ENCODE measurements at regions not wholly inside any gene's neighbourhood (a gene's known extent, or its start where the extent isn't known, plus 50 kb on each side); places are given as distances from the start of the nearest gene placed in this dataset.

GRCh38 chr5:122541388-122541787 lies 229.4 kb downstream of the SNCAIP start:
- no peak overlapping the region for H3K4me3 ChIP-seq (ENCODE audit: insufficient read depth, low read depth, low read length)
- dilution Hi-C loops (cut with HindIII; ENCODE audit: low sequenced_read_pairs, unreplicated experiment) (no loop called here), in situ Hi-C loops (cut with MboI; ENCODE audit: low sequenced_read_pairs) (no loop called here), intact Hi-C loops (cut with micrococcal nuclease) (no loop called here)
- no peaks in the 10 kb centered on the region for H3K9me3 ChIP-seq (ENCODE audit: control insufficient read depth, insufficient read depth, low read length)
- H3K9ac ChIP-seq (ENCODE audit: low read depth, low read length), result no peak overlapping the region
- TF ChIP-seq MXI1 (IDR thresholded peaks at IDR 0.05; ENCODE audit: borderline replicate concordance, low read depth, low read length) (no peak), MAFK (IDR thresholded peaks at IDR 0.05; ENCODE audit: low read depth, low read length) (no peak), MAZ (IDR thresholded peaks at IDR 0.05; ENCODE audit: borderline replicate concordance, low read depth, low read length) (no peak), POLR2A (IDR thresholded peaks at IDR 0.05; ENCODE audit: low read depth, low read length) (no peak), NFE2L2 (IDR thresholded peaks at IDR 0.05; ENCODE audit: low read depth, low read length) (no peak), RFX5 (IDR thresholded peaks at IDR 0.05; ENCODE audit: low read depth, low read length) (no peak)
- no peak overlapping the region for H4K91ac ChIP-seq (ENCODE audit: insufficient read depth, low read depth, low read length)
- peaks cover 4% of the 10 kb centered on the region for H3K27me3 ChIP-seq (ENCODE audit: control insufficient read depth, insufficient read depth, low read length)
- ATAC-seq (ENCODE audit: low read depth) (no peak), DNase-seq (no peak)
- no TSS peak for BruUV-seq (replicated peaks)
- CTCF ChIA-PET, result no interaction called here
- 17% methylated on average over 1 of the region's 1 CpG; no CpG with 5 or more reads in 1 of the 2 experiments for WGBS, 2 experiments (ENCODE audit: extremely low coverage in 2 of 2, insufficient read length in 1 of 2)
- H3K14ac ChIP-seq (replicated peaks; ENCODE audit: low read depth, low read length), result no peak overlapping the region
- H3K36me3 ChIP-seq (ENCODE audit: control insufficient read depth, insufficient read depth, low read length), result no peaks in the 10 kb centered on the region
- H3K9me1 ChIP-seq (ENCODE audit: insufficient read depth, low read length), result no peaks in the 10 kb centered on the region
- no peak overlapping the region for H2AK5ac ChIP-seq (ENCODE audit: low read depth, low read length)
- H2BK5ac ChIP-seq (ENCODE audit: low read depth, low read length, poor library complexity, severe bottlenecking), result no peak overlapping the region
- no peak overlapping the region for H3K4me2 ChIP-seq (ENCODE audit: low read depth, low read length)
- no peak overlapping the region for H4K8ac ChIP-seq (ENCODE audit: low read depth in 2 of 2, low read length in 2 of 2)
- no peak overlapping the region for H2AK9ac ChIP-seq (replicated peaks; ENCODE audit: low read depth, low read length, poor library complexity)
- H4K5ac ChIP-seq (ENCODE audit: low read depth, low read length), result no peak overlapping the region
- POLR2A ChIA-PET (ENCODE audit: unreplicated experiment), result no interaction called here
- no peak overlapping the region for H3K56ac ChIP-seq (ENCODE audit: extremely low read depth, insufficient read depth, low read length)
- no peak overlapping the region for H3K18ac ChIP-seq (ENCODE audit: low read depth, low read length)
- H3K79me1 ChIP-seq (ENCODE audit: low read depth in 1 of 2, low read length in 2 of 2), result no peaks in the 10 kb centered on the region
- no peak overlapping the region for H3K4ac ChIP-seq (ENCODE audit: low read depth, low read length)
- no peak overlapping the region for H2BK15ac ChIP-seq (ENCODE audit: low read depth, low read length)
- no peak overlapping the region for H2BK120ac ChIP-seq (ENCODE audit: low read depth, low read length)
- H2AFZ ChIP-seq (replicated peaks; ENCODE audit: low read length, poor library complexity), result no peak overlapping the region
- H3K23ac ChIP-seq (ENCODE audit: low read depth, low read length), result no peak overlapping the region
- H4K20me1 ChIP-seq (ENCODE audit: insufficient read depth, low read length), result no peaks in the 10 kb centered on the region
- no peak overlapping the region for H2BK20ac ChIP-seq (ENCODE audit: low read depth, low read length)
- H3K4me1 ChIP-seq (ENCODE audit: control insufficient read depth, insufficient read depth, low read length), result no peaks in the 10 kb centered on the region
- no peak overlapping the region for H3K27ac ChIP-seq (ENCODE audit: insufficient read depth, low read length)

Measured in IMR-90 (cell line).